COR-L47 (cell line): ENCODE measurements at regions not wholly inside any gene's neighbourhood (a gene's known extent, or its start where the extent isn't known, plus 50 kb on each side); places are given as distances from the start of the nearest gene placed in this dataset.

Source experiments
- DNase-seq: peaks from one replicate; lab custom pipeline; 2025; lab: John Stamatoyannopoulos, UW

- no peak for DNase-seq
These were observed 64.2 kb upstream of the NEDD9 start for GRCh38 chr6:11296449-11297375.

DNA sequence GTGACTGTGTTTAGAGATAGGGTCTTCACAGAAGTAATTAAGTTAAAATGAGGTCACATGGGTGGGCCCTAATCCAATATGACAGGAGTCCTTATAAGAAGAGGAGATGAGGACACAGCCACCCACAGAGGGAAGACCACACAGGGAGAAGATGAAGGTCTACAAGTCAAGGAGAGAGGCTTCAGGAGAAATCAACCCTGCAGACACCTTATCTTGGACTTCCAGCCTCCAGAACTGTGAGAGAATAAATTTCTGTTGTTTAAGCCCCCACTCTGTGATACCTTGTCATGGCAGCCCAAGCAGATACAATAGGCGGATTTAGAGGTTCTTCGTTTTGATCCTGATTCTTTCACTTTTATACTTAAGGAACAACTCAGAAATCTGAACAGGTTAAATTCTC, 63.5 kb upstream of the NEDD9 start:
- no peak for DNase-seq

- DNase-seq: no peak
These were observed 61.8 kb upstream of the NEDD9 start for GRCh38 chr6:11294228-11294627.

- no peak for DNase-seq
These were observed 60.2 kb upstream of the NEDD9 start for GRCh38 chr6:11292594-11293236.

DNA sequence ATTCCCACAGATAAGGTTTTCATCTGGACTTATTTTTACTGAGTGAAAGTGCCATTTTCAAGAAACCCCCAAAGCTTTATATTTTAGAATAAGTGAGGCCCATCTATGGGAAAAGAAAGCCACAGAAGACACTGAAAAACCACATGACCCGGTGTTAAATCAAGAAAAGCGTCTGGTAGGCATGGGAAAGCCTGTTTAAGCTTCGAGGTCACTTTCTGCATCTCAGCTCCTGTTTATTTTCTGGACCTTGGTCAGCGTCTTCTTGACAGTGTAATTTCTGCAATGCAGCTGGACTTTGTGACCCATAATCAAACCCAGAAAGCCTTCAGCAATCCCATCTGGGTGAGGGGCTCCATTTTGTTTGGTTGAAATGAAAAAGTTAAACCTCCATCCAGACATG, 59.6 kb upstream of the NEDD9 start:
- DNase-seq: no peak

- no peak for DNase-seq
These were observed 59.1 kb upstream of the NEDD9 start for GRCh38 chr6:11291582-11291981.

DNA sequence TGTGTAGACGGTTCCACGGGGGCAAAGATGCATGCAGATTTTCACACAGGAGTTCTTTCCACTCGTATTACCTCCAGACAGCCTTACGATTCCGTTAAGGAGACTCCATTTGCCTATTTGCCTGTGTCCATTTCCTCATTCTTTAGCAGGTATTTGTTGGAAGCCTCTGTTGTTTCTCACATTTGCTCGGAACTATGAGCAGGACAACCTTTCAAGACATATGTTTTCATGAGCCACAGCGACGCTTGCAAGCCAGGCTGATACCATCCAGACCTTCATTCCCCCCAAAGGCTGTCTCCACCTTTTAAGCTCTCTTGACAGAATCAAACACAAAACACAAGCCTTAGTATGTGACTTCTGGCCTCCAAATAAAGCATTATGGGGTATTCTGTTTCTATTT, 57.6 kb upstream of the NEDD9 start:
- no peak for DNase-seq

DNA sequence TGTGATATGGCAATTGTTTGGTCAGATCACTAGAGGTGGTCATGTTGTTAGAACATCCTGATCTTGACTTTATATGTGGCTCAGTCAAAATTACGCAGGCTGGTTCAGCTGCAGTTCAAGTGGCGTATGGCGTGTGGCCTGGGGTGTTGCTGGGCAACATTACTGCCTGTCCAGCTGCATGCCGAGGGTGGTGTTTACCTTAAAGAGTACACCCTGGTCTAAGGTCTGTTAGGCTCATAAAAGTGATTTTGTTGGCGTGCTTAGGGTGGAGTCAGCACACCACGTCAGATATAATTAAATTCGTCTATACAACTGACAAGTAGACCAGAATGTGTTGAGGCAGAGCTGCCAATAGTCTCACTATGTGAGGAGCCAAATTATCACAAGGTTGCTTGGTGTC, 55.6 kb upstream of the NEDD9 start:
- DNase-seq: no peak

GRCh38 chr6:11284996-11285395, 52.5 kb upstream of the NEDD9 start:
- DNase-seq: no peak

DNA sequence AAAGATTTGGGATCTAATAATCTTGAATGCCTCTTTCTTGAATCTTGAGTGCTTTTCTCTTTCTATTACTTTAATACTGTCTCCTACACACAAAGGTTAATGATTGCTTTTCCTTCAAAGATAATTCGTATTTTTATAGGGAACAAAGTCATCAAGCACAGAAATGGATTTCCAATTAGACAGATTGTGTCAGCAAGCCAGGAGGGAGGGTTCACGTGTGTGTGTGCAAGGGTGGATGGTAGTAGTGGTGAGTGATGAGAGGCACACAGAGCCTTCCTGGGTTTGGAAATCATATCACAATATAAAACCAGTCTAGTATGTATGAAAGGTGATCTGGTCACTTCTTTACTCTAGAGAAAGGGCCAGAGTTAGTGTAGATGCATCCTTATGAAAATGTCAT, 51.2 kb upstream of the NEDD9 start:
- no peak for DNase-seq

- DNase-seq: no peak
These were observed 50.4 kb upstream of the NEDD9 start for GRCh38 chr6:11282875-11283274.
